Astrocyte of the spinal cord (primary cell): ENCODE measurements at regions not wholly inside any gene's neighbourhood (a gene's known extent, or its start where the extent isn't known, plus 50 kb on each side); places are given as distances from the start of the nearest gene placed in this dataset.
A peak's percentile ranks its signal among the peaks of the same experiment; 100 is the strongest.

ENCODE experiments used
- DNase-seq: peaks from one replicate; pipeline ENCODE4 v3.0.0; 2011; ENCODE audit warnings: low read depth, low spot score
- H3K4me3 ChIP-seq: 2 replicates; pipeline ENCODE4 v1.5.1; 2011; ENCODE audit warnings: low read depth, mild to moderate bottlenecking, low read length, moderate library complexity
- in situ Hi-C: cut with HindIII; loops from 2 replicates; pipeline ENCODE4 v1.10.0; 2017; ENCODE audit warnings: low sequenced_read_pairs
- TF ChIP-seq, protein P1 (sequence below): IDR thresholded peaks from 2 replicates; pipeline ENCODE4 v1.5.1; 2012; ENCODE audit warnings: low read depth, mild to moderate bottlenecking, low read length, inconsistent platforms

DNA sequence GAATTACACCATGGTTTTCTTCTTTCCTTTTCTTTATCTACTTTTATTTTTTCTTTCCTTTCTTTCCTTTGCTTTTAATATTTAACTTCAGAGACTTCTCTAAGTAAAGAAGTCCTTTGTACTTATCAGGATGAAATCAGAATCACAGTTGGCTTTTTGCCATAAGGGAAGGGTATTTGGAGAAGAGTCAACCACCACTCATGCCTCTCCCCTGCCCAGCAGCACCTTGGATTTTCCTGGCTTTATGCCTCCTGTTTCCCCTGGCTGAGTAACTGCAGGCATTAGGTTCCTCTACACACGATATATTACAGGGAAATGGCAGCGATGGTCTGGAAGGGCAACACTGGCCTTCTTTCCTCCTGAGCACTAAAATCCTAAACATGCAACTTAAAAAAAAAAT, 266.4 kb upstream of the CAND1 start:
- no peak for DNase-seq
- TF ChIP-seq, protein P1, sequence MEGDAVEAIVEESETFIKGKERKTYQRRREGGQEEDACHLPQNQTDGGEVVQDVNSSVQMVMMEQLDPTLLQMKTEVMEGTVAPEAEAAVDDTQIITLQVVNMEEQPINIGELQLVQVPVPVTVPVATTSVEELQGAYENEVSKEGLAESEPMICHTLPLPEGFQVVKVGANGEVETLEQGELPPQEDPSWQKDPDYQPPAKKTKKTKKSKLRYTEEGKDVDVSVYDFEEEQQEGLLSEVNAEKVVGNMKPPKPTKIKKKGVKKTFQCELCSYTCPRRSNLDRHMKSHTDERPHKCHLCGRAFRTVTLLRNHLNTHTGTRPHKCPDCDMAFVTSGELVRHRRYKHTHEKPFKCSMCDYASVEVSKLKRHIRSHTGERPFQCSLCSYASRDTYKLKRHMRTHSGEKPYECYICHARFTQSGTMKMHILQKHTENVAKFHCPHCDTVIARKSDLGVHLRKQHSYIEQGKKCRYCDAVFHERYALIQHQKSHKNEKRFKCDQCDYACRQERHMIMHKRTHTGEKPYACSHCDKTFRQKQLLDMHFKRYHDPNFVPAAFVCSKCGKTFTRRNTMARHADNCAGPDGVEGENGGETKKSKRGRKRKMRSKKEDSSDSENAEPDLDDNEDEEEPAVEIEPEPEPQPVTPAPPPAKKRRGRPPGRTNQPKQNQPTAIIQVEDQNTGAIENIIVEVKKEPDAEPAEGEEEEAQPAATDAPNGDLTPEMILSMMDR = no peak
- no peak overlapping the region for H3K4me3 ChIP-seq
- in situ Hi-C loops = no loop called here

DNA sequence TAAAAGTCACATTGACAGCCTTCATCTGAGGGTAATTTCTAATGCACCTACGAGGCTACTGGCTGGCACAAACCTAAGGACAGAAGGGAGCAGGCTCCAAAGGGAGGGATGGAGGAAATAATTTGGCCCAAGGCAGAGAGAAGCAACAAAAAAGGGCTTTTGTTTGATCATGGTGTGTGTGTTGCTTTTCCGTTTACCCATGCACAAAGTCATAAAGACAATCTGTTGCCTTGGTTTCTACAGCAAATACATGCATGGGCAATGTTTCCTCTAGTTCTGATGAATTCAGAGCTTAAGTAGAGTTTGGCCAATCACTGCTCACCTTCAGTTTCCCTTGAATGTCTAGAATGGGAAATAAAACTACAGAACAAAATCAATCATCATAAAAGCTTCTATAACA, 262.5 kb upstream of the CAND1 start:
- TF ChIP-seq, protein P1 = no peak
- no peak overlapping the region for H3K4me3 ChIP-seq
- in situ Hi-C loops = no loop called here
- no peak for DNase-seq

DNA sequence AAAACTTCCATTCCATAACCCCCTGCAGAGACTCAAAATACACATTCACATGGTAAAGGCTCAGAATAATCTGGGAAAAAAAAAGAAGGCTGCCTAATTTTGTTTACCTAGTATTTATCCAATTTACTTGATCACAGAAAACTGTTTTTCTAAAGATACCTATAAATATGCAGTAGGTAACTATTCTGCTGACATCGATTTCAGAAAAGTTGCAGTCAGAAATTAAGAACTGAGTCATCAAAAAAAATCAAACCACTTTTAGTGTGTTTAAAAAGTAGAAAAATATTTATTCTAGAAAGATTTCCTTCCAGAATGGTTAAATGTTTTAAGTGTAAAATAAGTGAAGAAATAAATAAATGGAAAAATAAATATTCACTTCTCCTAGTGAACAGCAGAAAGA, 254.5 kb upstream of the CAND1 start:
- H3K4me3 ChIP-seq = no peak overlapping the region
- in situ Hi-C loops = no loop called here
- no peak for DNase-seq
- TF ChIP-seq, protein P1 = no peak

DNA sequence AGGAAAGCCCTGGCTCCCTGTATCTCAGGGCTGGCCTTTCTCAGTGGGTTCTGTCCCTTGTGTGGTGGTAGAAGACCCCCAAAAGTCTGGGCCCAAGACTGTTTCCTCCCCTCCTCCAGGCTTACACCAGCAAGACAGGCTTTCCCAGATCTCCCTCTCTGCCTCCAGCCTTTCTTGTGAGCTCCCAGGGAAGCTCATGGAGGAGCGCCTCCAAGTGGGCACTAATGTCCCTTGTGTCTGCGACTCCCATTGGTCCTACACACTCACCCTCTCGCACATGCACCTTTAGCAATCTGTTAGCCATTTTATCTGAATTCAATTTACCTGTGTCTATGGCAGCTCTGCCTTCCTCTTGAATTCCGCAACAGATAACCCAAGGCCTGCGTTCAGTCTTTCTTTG, 251.1 kb upstream of the CAND1 start:
- no peak overlapping the region for H3K4me3 ChIP-seq
- in situ Hi-C loops = no loop called here
- TF ChIP-seq, protein P1 = no peak
- DNase-seq = no peak

DNA sequence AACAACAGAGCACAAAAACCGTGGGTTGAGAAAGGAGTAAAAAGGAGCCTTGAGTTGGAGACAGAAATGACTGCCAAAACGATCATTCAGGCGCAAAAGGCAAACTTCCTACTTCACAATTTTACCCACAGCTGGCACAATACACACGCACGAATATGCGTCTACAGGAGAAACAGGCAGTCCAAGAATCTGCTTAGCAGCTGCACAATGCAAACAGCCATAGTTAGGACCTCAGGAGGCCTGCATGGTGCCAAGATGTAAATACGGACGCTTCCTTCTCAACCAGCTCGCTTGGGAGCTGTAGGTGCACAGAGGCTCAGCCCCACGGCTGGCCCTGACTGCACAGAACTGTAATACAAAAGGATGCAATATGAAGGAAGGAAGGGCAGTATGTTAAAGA, 250.1 kb upstream of the CAND1 start:
- no peak overlapping the region for H3K4me3 ChIP-seq
- peak; percentile 23 for DNase-seq
- TF ChIP-seq, protein P1 = no peak
- in situ Hi-C loops = no loop called here

DNA sequence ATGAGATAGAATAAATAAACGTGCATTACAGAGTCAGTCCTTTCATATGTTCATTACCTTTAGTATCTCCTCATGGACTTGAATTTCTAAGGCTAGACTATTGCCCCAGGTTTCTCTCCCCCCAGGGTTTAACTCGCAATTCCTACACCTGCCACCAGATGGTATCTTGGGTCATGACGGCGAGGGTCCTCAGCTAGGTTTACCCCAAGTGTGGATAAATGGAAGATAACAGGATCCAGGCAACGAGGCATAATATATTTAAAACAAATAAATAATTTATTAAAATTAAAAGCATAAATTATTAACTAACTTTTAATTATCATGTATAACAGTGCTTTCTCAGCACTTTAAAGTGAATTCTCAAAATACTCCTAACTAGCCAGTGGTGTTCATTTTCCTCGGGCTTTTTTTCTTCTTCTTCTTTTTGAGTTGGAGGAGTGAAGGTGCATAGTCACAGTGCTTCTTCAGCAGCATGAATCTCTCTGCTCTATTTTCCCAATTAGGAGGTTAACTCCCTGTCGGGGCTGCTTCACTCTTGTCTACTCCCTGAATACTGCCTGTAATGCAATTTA, 243.5 kb upstream of the CAND1 start:
- in situ Hi-C loops = no loop called here
- TF ChIP-seq, protein P1 = peak; percentile 85
- no peak overlapping the region for H3K4me3 ChIP-seq
- peak; percentile 34 for DNase-seq
